MCF 10A (cell line): ENCODE measurements at regions not wholly inside any gene's neighbourhood (a gene's known extent, or its start where the extent isn't known, plus 50 kb on each side); places are given as distances from the start of the nearest gene placed in this dataset.

Experiments
- BruUV-seq: library from RNA; stranded (reverse); fragments of 400-500 nt; replicated peaks from 2 replicates; lab custom pipeline; 2021; lab: Mats Ljungman, UMichigan
- CTCF ChIA-PET: fragments of 300-600 bp; sonication (Branson Sonifier 250); formaldehyde crosslinking; extraction: SDS; loops from one replicate; lab custom pipeline; 2021; ENCODE audit warnings: antibody characterized with exemption, inconsistent platforms; lab: Yijun Ruan, JAX
- POLR2A ChIA-PET: fragments of 300-600, 350-650 bp; sonication (Branson Sonifier 250); formaldehyde crosslinking; extraction: SDS; loops from one replicate; lab custom pipeline; 2020; ENCODE audit warnings: antibody characterized with exemption, inconsistent platforms; lab: Yijun Ruan, JAX
- DNase-seq: peaks from one replicate; pipeline ENCODE4 v3.0.0-alpha.2; 2018; ENCODE audit not compliant: unreplicated experiment
- H3K27ac Mint-ChIP-seq: one replicate; pipeline ENCODE4 v1.8.0; 2022; ENCODE audit warnings: mild to moderate bottlenecking, low read depth, mixed read lengths; ENCODE audit not compliant: unreplicated experiment
- H3K27me3 Mint-ChIP-seq: one replicate; pipeline ENCODE4 v1.8.0; 2022; ENCODE audit warnings: mixed read lengths; ENCODE audit not compliant: insufficient read depth, unreplicated experiment
- H3K36me3 Mint-ChIP-seq: one replicate; pipeline ENCODE4 v1.8.0; 2022; ENCODE audit warnings: mild to moderate bottlenecking, moderate library complexity, mixed read lengths; ENCODE audit not compliant: insufficient read depth, unreplicated experiment
- H3K4me1 Mint-ChIP-seq: one replicate; pipeline ENCODE4 v1.8.0; 2022; ENCODE audit warnings: mixed read lengths; ENCODE audit not compliant: insufficient read depth, unreplicated experiment
- H3K4me3 Mint-ChIP-seq: one replicate; pipeline ENCODE4 v1.8.0; 2022; ENCODE audit warnings: mild to moderate bottlenecking, moderate library complexity, mixed read lengths; ENCODE audit not compliant: unreplicated experiment
- H3K9me3 Mint-ChIP-seq: one replicate; pipeline ENCODE4 v1.8.0; 2022; ENCODE audit warnings: mixed read lengths; ENCODE audit not compliant: unreplicated experiment
- intact Hi-C: fragments of 100-400 bp; cut with micrococcal nuclease; formaldehyde crosslinking; loops from 2 replicates; pipeline ENCODE4 v1.14.1; 2022
- TF ChIP-seq, protein P1 (sequence below): fragments of 200-600 bp; IDR thresholded peaks from one replicate; pipeline ENCODE4 v1.8.0; 2022; ENCODE audit warnings: antibody characterized with exemption, mild to moderate bottlenecking; ENCODE audit not compliant: unreplicated experiment

DNA sequence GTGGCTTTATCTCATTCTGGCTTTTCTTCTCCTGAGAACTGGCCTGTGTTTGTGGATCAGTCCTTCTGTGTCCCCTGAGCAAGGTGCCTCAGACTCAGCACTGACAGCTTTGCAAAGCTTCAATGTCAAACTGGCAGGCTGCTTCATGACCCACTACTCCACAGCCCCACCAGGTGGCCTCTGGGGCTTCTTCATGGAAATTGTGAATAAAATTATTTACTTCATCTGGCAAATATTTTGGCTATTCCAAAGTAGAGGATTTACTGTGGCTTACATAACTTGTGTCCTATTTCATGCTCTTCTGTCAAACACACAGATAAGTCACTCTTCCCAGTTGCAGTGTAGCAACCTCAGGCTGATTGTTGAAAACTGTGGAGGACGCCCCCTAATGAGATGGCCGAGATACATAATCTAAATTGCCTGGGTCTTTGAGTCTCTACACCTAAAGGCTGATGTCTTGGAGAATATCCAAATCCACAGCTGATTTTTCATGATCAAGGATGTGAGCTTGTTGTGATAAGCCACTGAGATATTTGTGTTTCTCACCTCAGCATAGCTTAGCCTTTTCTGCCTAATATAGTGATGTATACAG lies 721.9 kb upstream of the SLC10A2 start:
- POLR2A ChIA-PET, result no interaction called here
- Mint-ChIP-seq H3K4me3 (no peak overlapping the region), H3K36me3 (no peaks in the 10 kb centered on the region), H3K4me1 (no peaks in the 10 kb centered on the region), H3K27ac (no peak overlapping the region), H3K9me3 (no peaks in the 10 kb centered on the region), H3K27me3 (no peaks in the 10 kb centered on the region)
- BruUV-seq, result no TSS peak
- TF ChIP-seq, protein P1, sequence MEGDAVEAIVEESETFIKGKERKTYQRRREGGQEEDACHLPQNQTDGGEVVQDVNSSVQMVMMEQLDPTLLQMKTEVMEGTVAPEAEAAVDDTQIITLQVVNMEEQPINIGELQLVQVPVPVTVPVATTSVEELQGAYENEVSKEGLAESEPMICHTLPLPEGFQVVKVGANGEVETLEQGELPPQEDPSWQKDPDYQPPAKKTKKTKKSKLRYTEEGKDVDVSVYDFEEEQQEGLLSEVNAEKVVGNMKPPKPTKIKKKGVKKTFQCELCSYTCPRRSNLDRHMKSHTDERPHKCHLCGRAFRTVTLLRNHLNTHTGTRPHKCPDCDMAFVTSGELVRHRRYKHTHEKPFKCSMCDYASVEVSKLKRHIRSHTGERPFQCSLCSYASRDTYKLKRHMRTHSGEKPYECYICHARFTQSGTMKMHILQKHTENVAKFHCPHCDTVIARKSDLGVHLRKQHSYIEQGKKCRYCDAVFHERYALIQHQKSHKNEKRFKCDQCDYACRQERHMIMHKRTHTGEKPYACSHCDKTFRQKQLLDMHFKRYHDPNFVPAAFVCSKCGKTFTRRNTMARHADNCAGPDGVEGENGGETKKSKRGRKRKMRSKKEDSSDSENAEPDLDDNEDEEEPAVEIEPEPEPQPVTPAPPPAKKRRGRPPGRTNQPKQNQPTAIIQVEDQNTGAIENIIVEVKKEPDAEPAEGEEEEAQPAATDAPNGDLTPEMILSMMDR, result peak; percentile 19
- intact Hi-C loops, result no loop called here
- CTCF ChIA-PET, result interaction anchor here (0.9 kb wide), 1 partner anchor 599 kb away, joined by 4 read pairs; no protein-coding TSS in a partner anchor
- peak; percentile 39 for DNase-seq

DNA sequence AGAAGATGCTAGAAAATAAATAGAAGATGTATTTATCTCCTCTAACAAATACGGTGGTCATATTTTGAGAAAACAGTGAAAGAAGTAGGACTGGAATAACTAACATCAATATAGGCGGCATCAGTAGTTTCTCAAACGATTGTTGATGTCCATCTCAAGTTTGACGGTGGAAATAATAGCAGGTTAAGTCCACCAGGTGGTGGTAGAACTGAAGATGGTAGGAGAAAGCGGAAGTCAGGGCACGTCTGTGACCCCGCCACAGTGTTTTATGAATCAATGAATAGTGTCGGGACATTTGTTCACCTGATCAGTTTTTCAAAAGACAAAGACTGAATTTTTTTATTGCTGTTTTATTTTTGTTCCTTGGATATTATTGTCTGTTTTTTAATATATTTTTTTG lies 706.4 kb upstream of the SLC10A2 start:
- no TSS peak for BruUV-seq
- Mint-ChIP-seq H3K27ac (no peak overlapping the region), H3K36me3 (no peaks in the 10 kb centered on the region), H3K9me3 (peaks cover 6% of the 10 kb centered on the region), H3K4me3 (no peak overlapping the region), H3K4me1 (peaks cover 6% of the 10 kb centered on the region), H3K27me3 (no peaks in the 10 kb centered on the region)
- DNase-seq, result no peak
- CTCF ChIA-PET, result no interaction called here
- POLR2A ChIA-PET, result interaction anchor here (1.5 kb wide), 1 partner anchor 10 kb away, joined by 3 read pairs; no protein-coding TSS in a partner anchor
- TF ChIP-seq, protein P1, result no peak
- intact Hi-C loops, result no loop called here

DNA sequence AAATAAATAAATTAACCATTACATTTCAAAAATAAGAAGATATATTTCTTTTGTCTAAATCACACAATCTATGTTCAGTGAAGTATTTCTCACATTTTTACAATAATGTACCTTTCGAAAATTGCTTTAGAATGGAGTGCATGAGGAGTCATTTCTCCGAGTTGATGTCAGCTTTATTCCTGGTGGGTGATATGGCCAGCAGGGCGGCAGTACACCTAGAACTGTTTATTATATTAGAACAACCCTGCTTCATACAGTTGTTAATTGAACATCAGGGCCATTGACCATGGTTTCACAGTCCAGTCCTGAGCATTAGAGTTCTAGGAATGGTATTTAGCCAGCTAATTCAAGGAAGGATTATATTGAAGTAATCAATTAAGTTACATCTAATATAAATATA lies 696.3 kb upstream of the SLC10A2 start:
- Mint-ChIP-seq H3K4me3 (no peak overlapping the region), H3K36me3 (no peaks in the 10 kb centered on the region), H3K9me3 (no peaks in the 10 kb centered on the region), H3K27me3 (no peaks in the 10 kb centered on the region), H3K27ac (no peak overlapping the region), H3K4me1 (no peaks in the 10 kb centered on the region)
- CTCF ChIA-PET, result interaction anchor here (0.6 kb wide), 1 partner anchor 238 kb away, joined by 4 read pairs; no protein-coding TSS in a partner anchor
- BruUV-seq, result no TSS peak
- POLR2A ChIA-PET, result interaction anchor here (1.4 kb wide), 1 partner anchor 10 kb away, joined by 3 read pairs; no protein-coding TSS in a partner anchor
- intact Hi-C loops, result no loop called here
- TF ChIP-seq, protein P1, result no peak
- DNase-seq, result no peak

DNA sequence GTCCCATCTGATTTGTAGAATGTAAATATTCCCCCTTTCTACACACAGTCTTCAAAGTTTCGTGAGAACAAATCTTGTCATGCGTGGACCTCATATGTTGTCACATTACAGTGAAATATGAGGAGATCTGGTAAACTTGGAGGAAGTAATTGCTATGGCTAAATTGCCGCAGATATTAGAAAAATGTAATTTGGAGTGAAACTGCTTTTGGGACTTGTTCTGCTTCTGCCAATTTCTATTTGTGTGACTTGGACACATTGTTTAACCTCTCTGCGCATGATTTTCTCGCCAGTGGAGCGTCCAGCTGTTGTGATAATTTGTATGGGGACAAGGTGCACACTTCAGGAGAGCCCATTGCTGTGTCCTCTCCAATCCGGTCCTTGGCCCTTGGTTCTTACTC lies 693.1 kb upstream of the SLC10A2 start:
- H3K27me3 Mint-ChIP-seq, result no peaks in the 10 kb centered on the region
- intact Hi-C loops, result no loop called here
- no peak for DNase-seq
- no peaks in the 10 kb centered on the region for H3K9me3 Mint-ChIP-seq
- H3K27ac Mint-ChIP-seq, result no peak overlapping the region
- BruUV-seq, result no TSS peak
- H3K4me1 Mint-ChIP-seq, result no peaks in the 10 kb centered on the region
- H3K4me3 Mint-ChIP-seq, result no peak overlapping the region
- H3K36me3 Mint-ChIP-seq, result no peaks in the 10 kb centered on the region
- POLR2A ChIA-PET, result interaction anchor here (1.2 kb wide), 1 partner anchor 266 kb away, joined by 3 read pairs; no protein-coding TSS in a partner anchor
- CTCF ChIA-PET, result no interaction called here
- TF ChIP-seq, protein P1, result no peak
